Parathyroid adenoma (tissue), 2 donors: ENCODE measurements at regions not wholly inside any gene's neighbourhood (a gene's known extent, or its start where the extent isn't known, plus 50 kb on each side); places are given as distances from the start of the nearest gene placed in this dataset.

Experiments
- H2AFZ ChIP-seq: fragments of 300-600 bp; sonication (generic); one replicate; pipeline ENCODE4 v1.7.0; 2017; ENCODE audit warnings: antibody characterized with exemption, mild to moderate bottlenecking
- H3K27ac ChIP-seq: fragments of 300-600 bp; sonication (generic); one replicate; pipeline ENCODE4 v1.7.0; 2017
- H3K27me3 ChIP-seq: fragments of 300-600 bp; sonication (generic); one replicate; pipeline ENCODE4 v1.7.0; 2017; ENCODE audit warnings: low read length; ENCODE audit not compliant: control insufficient read depth, insufficient read depth
- H3K36me3 ChIP-seq: fragments of 300-600 bp; sonication (generic); one replicate; pipeline ENCODE4 v1.7.0; 2017; ENCODE audit warnings: low read length; ENCODE audit not compliant: control insufficient read depth, insufficient read depth
- H3K4me1 ChIP-seq: fragments of 300-600 bp; sonication (generic); one replicate; pipeline ENCODE4 v1.7.0; 2017; ENCODE audit warnings: control low read depth
- H3K4me2 ChIP-seq: fragments of 300-600 bp; sonication (generic); one replicate; pipeline ENCODE4 v1.7.0; 2017; ENCODE audit warnings: low read length
- H3K4me3 ChIP-seq: fragments of 300-600 bp; sonication (generic); one replicate; pipeline ENCODE4 v1.7.0; 2017; ENCODE audit warnings: low read depth, low read length
- H3K79me2 ChIP-seq: fragments of 300-600 bp; sonication (generic); one replicate; pipeline ENCODE4 v1.7.0; 2017; ENCODE audit warnings: control low read depth
- H3K9ac ChIP-seq: fragments of 300-600 bp; sonication (generic); one replicate; pipeline ENCODE4 v1.7.0; 2017; ENCODE audit warnings: mild to moderate bottlenecking
- H3K9me3 ChIP-seq: fragments of 300-600 bp; sonication (generic); one replicate; pipeline ENCODE4 v1.7.0; 2017; ENCODE audit warnings: low read length; ENCODE audit not compliant: control insufficient read depth
- CTCF ChIP-seq: fragments of 300-600 bp; sonication (generic); IDR thresholded peaks from one replicate; pipeline ENCODE4 v1.7.0; 2017; ENCODE audit warnings: antibody characterized with exemption, mild to moderate bottlenecking
- donor health status: primary hyperparathyroidism.

- Histone ChIP-seq H3K9me3 (no peaks in the 10 kb centered on the region), H3K36me3 (no peaks in the 10 kb centered on the region), H3K27me3 (no peaks in the 10 kb centered on the region), H3K27ac (no peak overlapping the region), H3K4me2 (no peak overlapping the region), H2AFZ (no peak overlapping the region), H3K4me1 (no peaks in the 10 kb centered on the region), H3K4me3 (no peak overlapping the region), H3K9ac (no peak overlapping the region), H3K79me2 (no peaks in the 10 kb centered on the region)
- no peak for TF ChIP-seq CTCF
Measured at GRCh38 chr2:228841475-228841874, 429.6 kb downstream of the PID1 start.

GRCh38 chr2:228840743-228841114 lies 430.4 kb downstream of the PID1 start:
- H3K4me1 ChIP-seq: no peaks in the 10 kb centered on the region
- no peaks in the 10 kb centered on the region for H3K9me3 ChIP-seq
- no peak overlapping the region for H3K4me2 ChIP-seq
- no peaks in the 10 kb centered on the region for H3K36me3 ChIP-seq
- H3K79me2 ChIP-seq: no peaks in the 10 kb centered on the region
- no peak overlapping the region for H2AFZ ChIP-seq
- H3K9ac ChIP-seq: no peak overlapping the region
- H3K27me3 ChIP-seq: no peaks in the 10 kb centered on the region
- no peak for TF ChIP-seq CTCF
- no peak overlapping the region for H3K4me3 ChIP-seq
- H3K27ac ChIP-seq: no peak overlapping the region

GRCh38 chr2:228840113-228840742 lies 430.9 kb downstream of the PID1 start:
- no peaks in the 10 kb centered on the region for H3K36me3 ChIP-seq
- no peak overlapping the region for H3K4me2 ChIP-seq
- H3K27me3 ChIP-seq: no peaks in the 10 kb centered on the region
- no peak for TF ChIP-seq CTCF
- H2AFZ ChIP-seq: no peak overlapping the region
- H3K27ac ChIP-seq: no peak overlapping the region
- no peak overlapping the region for H3K9ac ChIP-seq
- H3K79me2 ChIP-seq: no peaks in the 10 kb centered on the region
- no peaks in the 10 kb centered on the region for H3K4me1 ChIP-seq
- no peaks in the 10 kb centered on the region for H3K9me3 ChIP-seq
- H3K4me3 ChIP-seq: no peak overlapping the region

- H3K9me3 ChIP-seq: no peaks in the 10 kb centered on the region
- H3K4me3 ChIP-seq: no peak overlapping the region
Measured at GRCh38 chr2:228839421-228839876, 431.6 kb downstream of the PID1 start.

More at GRCh38 chr2:228839421-228839876, 431.6 kb downstream of the PID1 start:
- TF ChIP-seq CTCF: no peak
- H3K27ac ChIP-seq: no peak overlapping the region
- no peaks in the 10 kb centered on the region for H3K4me1 ChIP-seq
- no peaks in the 10 kb centered on the region for H3K36me3 ChIP-seq
- H3K4me2 ChIP-seq: no peak overlapping the region
- H3K9ac ChIP-seq: no peak overlapping the region
- H3K79me2 ChIP-seq: no peaks in the 10 kb centered on the region
- no peak overlapping the region for H2AFZ ChIP-seq
- H3K27me3 ChIP-seq: no peaks in the 10 kb centered on the region
